GM13976 (cell line): ENCODE measurements at regions not wholly inside any gene's neighbourhood (a gene's known extent, or its start where the extent isn't known, plus 50 kb on each side); places are given as distances from the start of the nearest gene placed in this dataset.
A peak's percentile ranks its signal among the peaks of the same experiment; 100 is the strongest.

ENCODE experiments used
- DNase-seq: peaks from one replicate; pipeline ENCODE4 v3.0.0; 2012; ENCODE audit warnings: low spot score
- in situ Hi-C: fragments of 300-500 bp; cut with MboI; formaldehyde crosslinking; loops from one replicate; pipeline ENCODE4 v1.12.0; 2022; ENCODE audit warnings: low sequenced_read_pairs, mixed read lengths, inconsistent platforms; ENCODE audit not compliant: unreplicated experiment
- TF ChIP-seq, protein P1 (sequence below): IDR thresholded peaks from 2 replicates; pipeline ENCODE4 v1.5.1; 2012; ENCODE audit warnings: borderline replicate concordance, mild to moderate bottlenecking; ENCODE audit not compliant: insufficient read depth; ENCODE audit errors: extremely low read depth, missing control alignments, control extremely low read depth

DNA sequence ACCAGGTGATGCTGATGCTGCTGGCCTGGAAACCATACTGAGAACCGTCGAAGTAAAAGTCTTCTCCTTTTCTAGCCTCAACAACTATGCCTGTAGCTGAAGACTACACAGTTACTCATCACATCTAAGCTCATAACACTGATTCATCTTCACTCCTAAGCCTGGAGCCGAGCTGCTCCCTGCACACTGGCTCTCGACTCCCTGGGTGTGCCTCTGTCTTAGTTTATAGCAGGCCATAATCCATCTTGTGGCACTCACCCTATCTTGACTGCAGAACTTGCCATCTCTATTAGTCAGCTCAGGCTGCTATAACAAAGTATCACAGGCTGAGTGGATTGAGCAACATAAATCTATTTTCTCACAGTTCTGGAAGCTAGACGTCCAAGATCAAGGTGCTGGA, 191.0 kb downstream of the UNC5CL start:
- TF ChIP-seq, protein P1, sequence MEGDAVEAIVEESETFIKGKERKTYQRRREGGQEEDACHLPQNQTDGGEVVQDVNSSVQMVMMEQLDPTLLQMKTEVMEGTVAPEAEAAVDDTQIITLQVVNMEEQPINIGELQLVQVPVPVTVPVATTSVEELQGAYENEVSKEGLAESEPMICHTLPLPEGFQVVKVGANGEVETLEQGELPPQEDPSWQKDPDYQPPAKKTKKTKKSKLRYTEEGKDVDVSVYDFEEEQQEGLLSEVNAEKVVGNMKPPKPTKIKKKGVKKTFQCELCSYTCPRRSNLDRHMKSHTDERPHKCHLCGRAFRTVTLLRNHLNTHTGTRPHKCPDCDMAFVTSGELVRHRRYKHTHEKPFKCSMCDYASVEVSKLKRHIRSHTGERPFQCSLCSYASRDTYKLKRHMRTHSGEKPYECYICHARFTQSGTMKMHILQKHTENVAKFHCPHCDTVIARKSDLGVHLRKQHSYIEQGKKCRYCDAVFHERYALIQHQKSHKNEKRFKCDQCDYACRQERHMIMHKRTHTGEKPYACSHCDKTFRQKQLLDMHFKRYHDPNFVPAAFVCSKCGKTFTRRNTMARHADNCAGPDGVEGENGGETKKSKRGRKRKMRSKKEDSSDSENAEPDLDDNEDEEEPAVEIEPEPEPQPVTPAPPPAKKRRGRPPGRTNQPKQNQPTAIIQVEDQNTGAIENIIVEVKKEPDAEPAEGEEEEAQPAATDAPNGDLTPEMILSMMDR: no peak
- DNase-seq: no peak
- in situ Hi-C loops: no loop called here

DNA sequence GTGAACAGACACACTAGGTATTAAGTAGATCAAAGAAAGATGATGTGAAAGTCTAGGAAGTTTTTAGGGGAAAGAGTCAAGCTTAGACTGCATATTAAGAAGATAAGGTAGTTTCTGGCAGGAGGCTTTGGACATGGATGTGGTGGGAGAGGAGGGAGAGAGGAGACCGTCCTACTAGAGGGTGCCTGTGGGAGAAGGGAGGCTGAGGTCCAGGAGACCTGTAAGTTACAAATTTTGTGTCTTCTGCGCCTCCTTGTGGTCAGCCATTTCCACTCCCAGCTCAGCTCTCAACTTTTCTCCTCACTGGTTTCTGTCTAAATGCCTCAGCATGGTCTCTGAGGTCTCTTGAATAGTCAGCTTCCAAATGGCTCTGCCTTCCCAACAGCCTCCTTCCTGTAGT, 193.5 kb downstream of the UNC5CL start:
- DNase-seq: peak; percentile 17
- TF ChIP-seq, protein P1: peak; percentile 44
- in situ Hi-C loops: no loop called here

DNA sequence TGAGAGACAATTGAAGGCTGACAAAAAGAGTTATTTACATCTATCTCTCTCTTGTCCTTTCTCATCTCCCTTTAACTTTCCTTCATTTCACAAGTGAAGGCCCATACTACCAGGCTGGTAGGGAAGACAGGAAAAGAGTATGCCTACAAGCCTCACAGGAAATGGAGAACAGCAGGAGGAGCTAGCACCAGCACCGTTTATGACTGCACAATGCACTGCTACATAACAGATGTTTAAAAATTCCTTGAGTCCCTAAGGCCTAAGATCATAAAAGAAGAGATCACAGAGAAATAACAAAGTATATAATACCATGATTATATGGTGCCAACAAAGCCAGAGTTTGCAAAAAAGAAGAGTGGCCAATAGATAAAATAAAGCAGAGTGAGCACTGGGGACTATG, 194.8 kb downstream of the UNC5CL start:
- in situ Hi-C loops: no loop called here
- TF ChIP-seq, protein P1: no peak
- DNase-seq: no peak

DNA sequence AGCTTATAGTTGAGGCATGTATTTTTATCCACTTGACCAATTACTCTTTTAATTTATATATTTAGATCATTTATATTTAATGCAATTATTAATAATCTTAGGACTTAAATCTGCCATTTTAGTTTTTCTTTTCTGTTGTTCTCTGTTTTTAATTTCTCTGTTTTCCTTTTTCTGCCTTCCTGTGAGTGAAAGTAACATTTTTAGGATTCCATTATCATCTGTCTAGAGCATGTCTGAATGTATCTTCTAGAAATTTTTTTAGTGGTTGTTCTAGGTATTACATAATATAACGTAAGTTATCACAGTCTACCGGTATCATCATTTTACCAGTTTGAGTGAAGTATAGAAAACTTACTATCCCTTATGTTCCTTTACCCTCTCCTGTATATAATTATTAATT, 197.3 kb downstream of the UNC5CL start:
- no peak for DNase-seq
- TF ChIP-seq, protein P1: no peak
- in situ Hi-C loops: no loop called here

DNA sequence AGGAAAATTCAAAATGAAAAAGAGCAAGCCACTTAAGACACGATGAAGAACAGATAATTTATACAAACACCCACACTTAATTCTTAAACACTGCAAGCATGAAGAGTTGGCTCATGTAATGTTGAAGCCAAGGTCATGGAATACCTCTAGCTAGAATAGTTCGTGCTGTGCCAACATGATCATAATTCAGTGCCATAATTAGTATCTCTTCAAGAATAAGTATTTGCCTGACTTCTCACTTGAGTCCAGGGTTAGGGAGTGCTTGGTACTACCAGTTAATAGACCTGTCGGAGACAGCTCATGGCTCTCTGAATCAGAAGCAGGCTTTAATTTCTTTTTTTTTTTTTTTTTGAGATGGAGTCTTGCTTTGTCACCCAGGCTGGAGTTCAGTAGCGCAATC, 206.3 kb downstream of the UNC5CL start:
- no peak for DNase-seq
- TF ChIP-seq, protein P1: no peak
- in situ Hi-C loops: no loop called here

DNA sequence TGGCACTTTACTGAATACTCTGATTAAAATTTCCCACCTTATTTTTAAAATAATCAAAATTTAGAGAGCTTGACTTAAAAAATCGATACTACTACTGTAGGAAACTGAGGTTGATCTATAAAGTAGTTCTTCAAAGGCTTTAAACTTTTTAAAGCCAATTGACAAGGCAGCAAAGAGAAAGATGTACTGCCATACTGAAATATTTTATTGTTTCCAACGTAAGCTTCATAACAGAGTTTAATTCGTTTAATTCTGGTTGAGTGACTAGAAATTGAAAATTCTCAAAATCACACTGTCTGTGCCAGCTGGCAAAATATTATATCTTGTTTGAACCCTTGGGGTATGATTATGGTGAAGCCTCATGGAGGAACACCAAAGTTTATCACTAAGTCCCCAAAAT, 207.6 kb downstream of the UNC5CL start:
- in situ Hi-C loops: no loop called here
- TF ChIP-seq, protein P1: no peak
- no peak for DNase-seq

DNA sequence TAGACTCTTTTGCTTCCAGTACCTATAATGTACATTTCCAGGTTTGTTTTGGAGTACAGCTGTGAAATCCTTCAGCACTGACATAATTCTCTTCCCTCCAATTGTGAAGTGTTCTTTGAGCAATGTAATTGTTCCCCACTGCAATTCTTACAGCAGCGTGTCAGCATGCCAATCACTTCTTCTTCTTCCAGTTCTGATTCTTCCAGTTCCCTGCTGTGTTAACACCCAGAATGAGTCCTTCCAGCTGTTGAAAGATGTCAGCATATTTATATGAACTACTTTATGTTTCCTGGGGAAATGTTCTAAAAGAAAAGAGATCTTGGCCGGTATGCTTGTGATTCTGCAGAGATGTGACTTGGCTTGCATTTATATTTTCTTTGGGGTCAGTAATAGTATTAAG, 213.9 kb downstream of the UNC5CL start:
- in situ Hi-C loops: no loop called here
- DNase-seq: no peak
- TF ChIP-seq, protein P1: no peak
